HK-2 (cell line): ENCODE measurements at regions not wholly inside any gene's neighbourhood (a gene's known extent, or its start where the extent isn't known, plus 50 kb on each side); places are given as distances from the start of the nearest gene placed in this dataset.
A peak's percentile ranks its signal among the peaks of the same experiment; 100 is the strongest.
"Not testable (repeated sequence)": the region's sequence is repeated elsewhere in the genome, so short reads cannot be mapped to it uniquely, and the experiment has no call there.

Experiments used
- DNase-seq: peaks from one replicate; pipeline ENCODE4 v3.0.0-alpha.2; 2018; ENCODE audit not compliant: unreplicated experiment

GRCh38 chr9:135294836-135295235, 184.7 kb upstream of the PPP1R26 start:
- DNase-seq = peak; percentile 7

GRCh38 chr9:135295551-135296300, 183.9 kb upstream of the PPP1R26 start:
- no peak for DNase-seq

GRCh38 chr9:135296735-135297455, 182.7 kb upstream of the PPP1R26 start:
- DNase-seq = no peak

GRCh38 chr9:135297456-135298075, 182.0 kb upstream of the PPP1R26 start:
- DNase-seq = no peak

DNA sequence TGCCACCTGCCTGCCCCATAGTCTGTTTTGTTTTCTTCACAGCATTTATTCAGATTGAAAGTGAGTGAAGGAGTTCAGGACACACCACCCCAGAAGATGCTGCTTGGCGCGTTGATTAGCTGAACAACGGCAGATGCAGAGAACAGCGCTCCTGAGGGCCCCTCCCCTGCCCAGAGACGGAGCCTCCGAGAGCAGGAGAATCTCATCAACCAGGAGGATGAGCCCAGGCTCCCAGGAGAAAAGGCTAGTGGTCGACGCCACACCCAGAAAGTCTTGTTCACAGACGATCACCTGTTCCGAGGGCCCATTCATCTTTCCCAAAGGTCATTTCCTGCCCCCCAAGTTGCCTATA, 180.4 kb upstream of the PPP1R26 start:
- no peak for DNase-seq

GRCh38 chr9:135299651-135300345, 179.8 kb upstream of the PPP1R26 start:
- DNase-seq = no peak

DNA sequence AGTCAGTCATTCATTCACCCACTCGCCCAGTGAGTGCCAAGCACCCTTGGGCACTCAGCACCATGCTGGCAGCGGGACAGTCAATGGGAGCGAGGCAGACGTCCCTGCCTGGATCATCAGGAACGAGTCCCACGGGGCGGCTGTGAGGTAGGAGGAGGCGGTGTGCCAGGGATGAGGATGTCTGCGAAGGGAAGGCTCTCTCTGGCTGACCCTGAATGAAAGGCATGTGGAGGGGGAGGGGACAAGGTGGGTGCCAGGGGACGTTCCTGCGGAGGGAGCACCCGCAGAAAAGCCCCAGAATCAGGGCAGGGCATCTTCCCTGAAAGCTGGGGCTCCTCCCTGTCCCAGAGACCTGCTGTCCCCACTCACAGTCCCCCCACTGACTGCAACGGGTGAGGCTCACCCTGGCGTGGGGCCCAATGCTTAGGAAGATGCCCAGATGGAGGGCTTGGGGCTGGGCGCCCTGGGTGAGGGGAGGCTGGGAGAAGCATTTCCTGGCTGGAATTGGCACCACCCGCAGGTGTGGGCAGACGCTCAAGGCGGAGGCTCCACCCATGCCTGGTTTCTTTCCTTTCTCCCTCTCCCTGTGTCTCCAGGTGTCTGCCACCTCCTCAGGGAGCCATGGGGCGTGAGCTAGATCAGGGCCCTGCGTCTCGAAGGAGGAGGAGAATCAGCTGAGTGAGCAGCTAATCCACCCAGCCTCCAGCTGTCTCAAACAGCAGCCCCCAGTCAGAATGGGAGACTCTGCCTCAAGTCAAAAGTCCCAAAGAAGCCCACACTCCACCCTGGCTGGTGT, 179.0 kb upstream of the PPP1R26 start:
- DNase-seq = no peak

DNA sequence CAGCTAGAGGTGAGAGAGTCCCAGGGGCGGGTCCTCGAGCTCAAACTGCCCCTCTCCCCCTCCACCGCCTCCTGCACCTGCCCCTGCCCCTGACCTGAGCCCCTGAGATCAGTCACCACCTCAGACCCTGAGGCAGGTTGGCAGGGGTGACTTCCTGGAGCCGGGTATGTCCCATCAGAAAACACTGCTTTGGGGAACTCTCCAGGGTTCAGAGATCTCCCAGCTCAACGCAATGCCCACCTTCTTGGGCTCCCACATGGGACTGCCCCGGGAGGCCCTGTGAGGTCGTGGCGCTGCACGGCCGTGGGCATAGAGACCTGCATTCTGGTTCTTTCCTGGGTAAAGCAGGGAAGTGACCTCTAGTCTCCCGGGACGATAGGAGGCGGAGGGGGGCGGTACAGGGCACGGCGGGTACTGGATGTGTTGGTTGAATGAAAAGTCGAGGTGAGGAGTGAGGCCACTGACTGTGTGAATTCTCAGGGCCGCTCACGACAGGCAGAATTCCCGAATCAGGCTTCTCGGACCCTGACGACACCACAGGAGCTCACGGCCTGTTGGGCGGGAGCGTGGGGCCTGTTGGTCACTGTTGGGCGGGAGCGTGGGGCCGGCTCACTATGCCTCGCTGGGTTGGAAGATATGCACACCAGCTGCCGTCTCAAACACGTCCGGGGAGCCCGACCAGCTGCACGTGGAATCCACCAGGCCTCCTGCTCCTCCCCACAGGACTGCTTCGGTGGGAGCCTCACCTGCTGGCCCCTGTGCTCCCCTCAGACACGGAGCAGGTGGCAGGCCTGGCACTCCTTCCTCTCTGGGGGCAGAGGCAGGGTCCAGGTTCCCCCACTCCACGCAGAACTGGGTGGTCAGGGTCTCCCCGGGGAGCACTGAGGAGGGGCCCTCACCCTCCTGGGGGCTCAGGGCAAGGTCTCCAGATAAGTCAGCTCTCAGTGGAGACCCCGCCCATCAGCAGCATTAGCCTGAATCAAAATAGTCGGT, 178.0 kb upstream of the PPP1R26 start:
- no peak for DNase-seq

- DNase-seq = no peak
These were observed 177.0 kb upstream of the PPP1R26 start for GRCh38 chr9:135302329-135303279.

DNA sequence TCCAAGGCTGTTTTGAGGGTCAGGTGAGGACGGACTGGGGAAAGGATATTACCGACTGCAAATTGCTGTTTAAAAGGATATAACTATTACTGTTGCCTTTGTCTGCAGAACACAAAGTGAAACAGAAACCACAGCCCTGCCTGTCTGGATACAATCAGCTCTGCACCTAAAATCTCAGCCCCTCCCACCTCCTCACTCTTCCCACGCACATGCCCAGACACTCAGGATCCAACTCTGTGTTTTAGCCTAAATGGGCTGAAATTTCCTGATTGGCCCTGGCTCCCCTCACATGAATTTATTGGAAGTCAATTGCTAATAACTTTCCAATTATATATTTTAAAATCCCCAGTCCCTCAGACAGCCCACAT, 176.3 kb upstream of the PPP1R26 start:
- no peak for DNase-seq

GRCh38 chr9:135303865-135304499, 175.6 kb upstream of the PPP1R26 start:
- no peak for DNase-seq

- DNase-seq = no peak
These were observed 174.7 kb upstream of the PPP1R26 start for GRCh38 chr9:135304886-135305285.

DNA sequence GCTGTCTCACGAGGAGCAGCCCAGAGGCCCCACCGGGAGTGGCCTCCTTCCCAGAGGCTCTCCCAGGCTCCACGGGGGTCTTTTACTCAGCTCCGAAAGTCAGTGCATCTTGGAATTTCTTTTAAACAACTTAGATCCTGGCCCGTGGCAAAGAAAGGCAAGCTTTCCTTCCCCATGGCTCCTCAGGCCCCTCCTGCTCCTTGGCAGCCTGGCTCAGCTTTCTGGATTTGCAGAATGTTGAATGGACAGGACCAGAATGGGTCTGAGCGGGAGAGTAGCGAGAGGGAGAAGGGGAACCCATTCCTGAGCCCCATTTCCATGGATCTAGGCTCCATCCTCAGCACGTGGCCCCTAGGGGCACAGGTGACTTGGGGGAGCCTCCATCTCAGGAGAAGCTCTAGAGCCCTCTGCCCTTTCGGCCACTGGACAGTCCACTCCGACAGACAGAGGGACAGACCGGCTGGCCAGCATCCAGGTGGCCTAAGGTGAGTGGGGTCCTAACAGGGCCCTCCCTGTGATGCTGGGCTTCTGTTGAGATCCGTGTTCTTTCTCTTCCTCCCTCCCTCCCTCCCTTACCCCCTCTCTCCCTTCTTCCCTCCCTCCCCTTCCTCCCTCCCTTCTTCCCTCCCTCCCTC, 173.9 kb upstream of the PPP1R26 start:
- no peak for DNase-seq

GRCh38 chr9:135306699-135307098, 172.9 kb upstream of the PPP1R26 start:
- no peak for DNase-seq

DNA sequence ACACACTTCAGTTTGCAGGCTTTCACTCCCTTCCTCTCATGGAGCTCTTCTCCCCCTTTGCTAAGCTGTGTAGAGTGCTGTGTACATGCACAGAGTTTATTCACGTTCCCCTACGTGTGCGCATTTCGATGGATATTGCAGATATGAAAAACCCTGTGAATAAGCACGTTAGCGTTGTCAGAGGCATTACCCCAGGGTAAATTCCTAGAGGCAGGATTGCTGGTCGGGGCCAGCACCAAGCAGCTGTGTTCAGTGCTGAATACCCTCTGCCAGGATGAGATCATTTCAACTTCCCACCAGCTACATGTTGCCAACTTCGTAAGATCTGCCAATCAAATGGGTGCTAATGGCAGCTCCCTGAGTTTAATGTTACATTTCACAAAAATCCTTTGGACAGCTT, 172.3 kb upstream of the PPP1R26 start:
- no peak for DNase-seq

- DNase-seq = not testable (repeated sequence)
These were observed 171.7 kb upstream of the PPP1R26 start for GRCh38 chr9:135307919-135308318.

DNA sequence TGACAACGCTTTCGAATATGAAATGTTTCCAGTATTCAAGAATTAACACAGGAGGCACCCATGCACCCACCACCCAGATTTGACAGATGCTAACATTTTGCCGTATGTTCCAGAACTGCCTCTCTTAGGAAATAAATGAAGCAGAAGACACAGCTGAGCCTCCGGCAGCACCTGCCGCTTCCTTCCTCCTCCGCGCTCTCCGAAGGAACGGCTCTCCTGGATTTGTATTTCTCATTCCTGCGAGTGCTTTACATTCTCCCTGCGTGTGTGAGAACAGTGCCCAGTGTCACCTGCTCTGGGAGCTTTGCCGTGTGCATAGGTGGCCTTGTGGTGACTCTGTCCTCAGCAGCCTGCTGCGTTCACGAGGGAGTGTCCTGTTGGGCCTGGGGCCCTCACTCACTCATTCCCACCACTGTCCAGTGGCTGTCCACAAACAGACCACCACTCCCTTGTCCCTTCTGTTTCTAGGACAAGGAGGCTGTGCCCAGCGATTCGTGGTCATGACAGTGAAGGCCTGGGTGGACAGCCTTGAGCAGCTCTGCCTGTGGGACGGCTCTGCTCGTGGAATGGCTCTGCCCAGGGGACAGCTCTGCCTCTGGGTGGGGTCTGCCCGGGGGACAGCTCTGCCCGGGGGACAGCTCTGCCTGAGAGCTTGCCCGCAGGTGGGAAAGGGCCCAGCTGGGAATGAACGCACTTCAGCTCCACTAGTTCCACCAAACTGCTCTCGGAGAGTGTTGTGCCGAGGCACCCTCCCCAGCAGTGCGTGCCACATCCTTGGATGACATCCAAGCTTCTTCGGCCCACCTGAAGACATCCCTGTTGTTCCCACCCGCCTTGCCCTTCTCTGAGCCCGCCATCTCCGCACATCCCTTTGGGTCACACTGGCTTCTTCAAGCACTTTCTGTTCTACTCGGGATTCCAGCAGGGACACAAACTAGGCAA, 170.5 kb upstream of the PPP1R26 start:
- no peak for DNase-seq
